ENCODE measurements at regions not wholly inside any gene's neighbourhood (a gene's known extent, or its start where the extent isn't known, plus 50 kb on each side); places are given as distances from the start of the nearest gene placed in this dataset.
"Not testable (repeated sequence)": the region's sequence is repeated elsewhere in the genome, so short reads cannot be mapped to it uniquely, and the experiment has no call there.

DNA sequence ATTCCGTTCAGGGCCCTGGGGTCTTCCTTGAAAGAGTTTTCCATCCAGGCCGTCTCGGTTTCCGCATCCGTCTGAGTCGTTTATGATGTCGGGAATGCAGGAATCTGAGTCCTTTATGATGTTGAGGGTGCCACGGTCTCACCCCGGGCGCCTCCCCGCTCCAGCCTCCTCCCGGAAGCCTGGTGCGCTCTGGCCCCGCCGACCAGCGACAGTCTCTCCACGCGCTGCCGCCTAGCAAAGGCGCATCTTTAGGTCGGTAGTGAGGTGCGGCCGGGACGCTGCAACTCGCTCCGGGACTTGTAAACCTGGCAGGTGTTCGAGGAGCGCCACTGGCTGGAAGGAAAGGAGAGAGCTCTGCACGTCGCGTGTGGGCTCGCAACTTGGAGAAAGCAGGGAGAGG, 132.6 kb downstream of the FAM72C start:
- TF ChIP-seq EZH2 (IDR thresholded peaks at IDR 0.05; ENCODE audit: low read depth, unreplicated experiment); EZH2phosphoT487 (IDR thresholded peaks at IDR 0.05; ENCODE audit: unreplicated experiment); POLR2AphosphoS5 (IDR thresholded peaks at IDR 0.05; ENCODE audit: low read depth): not testable (repeated sequence)
- TF ChIP-seq, protein P1, sequence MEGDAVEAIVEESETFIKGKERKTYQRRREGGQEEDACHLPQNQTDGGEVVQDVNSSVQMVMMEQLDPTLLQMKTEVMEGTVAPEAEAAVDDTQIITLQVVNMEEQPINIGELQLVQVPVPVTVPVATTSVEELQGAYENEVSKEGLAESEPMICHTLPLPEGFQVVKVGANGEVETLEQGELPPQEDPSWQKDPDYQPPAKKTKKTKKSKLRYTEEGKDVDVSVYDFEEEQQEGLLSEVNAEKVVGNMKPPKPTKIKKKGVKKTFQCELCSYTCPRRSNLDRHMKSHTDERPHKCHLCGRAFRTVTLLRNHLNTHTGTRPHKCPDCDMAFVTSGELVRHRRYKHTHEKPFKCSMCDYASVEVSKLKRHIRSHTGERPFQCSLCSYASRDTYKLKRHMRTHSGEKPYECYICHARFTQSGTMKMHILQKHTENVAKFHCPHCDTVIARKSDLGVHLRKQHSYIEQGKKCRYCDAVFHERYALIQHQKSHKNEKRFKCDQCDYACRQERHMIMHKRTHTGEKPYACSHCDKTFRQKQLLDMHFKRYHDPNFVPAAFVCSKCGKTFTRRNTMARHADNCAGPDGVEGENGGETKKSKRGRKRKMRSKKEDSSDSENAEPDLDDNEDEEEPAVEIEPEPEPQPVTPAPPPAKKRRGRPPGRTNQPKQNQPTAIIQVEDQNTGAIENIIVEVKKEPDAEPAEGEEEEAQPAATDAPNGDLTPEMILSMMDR (conservative IDR thresholded peaks at IDR 0.05; ENCODE audit: low read depth in 2 of 2) = not testable (repeated sequence)

Measured in GM23338 (cell line).